ENCODE measurements at regions not wholly inside any gene's neighbourhood (a gene's known extent, or its start where the extent isn't known, plus 50 kb on each side); places are given as distances from the start of the nearest gene placed in this dataset.

DNA sequence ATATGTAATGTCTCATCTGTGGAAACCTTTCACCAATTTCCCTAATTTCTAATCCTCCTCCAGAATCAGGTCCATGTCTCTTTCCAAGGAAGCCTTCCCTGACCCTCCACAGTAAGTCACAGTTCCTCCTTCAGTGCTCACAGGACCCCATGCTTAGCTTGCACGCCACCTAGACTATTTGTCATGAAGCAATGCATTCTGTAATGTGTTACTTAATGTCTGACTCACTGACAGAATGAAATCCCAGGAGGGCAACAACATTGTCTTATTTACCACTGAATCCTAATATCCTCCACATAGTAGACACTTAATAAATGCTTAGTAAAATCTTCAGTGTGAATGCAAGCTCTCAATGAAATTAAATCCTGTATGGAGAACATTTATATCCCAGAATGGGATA lies 245.9 kb upstream of the PLD5 start:
- TF ChIP-seq, protein P1, sequence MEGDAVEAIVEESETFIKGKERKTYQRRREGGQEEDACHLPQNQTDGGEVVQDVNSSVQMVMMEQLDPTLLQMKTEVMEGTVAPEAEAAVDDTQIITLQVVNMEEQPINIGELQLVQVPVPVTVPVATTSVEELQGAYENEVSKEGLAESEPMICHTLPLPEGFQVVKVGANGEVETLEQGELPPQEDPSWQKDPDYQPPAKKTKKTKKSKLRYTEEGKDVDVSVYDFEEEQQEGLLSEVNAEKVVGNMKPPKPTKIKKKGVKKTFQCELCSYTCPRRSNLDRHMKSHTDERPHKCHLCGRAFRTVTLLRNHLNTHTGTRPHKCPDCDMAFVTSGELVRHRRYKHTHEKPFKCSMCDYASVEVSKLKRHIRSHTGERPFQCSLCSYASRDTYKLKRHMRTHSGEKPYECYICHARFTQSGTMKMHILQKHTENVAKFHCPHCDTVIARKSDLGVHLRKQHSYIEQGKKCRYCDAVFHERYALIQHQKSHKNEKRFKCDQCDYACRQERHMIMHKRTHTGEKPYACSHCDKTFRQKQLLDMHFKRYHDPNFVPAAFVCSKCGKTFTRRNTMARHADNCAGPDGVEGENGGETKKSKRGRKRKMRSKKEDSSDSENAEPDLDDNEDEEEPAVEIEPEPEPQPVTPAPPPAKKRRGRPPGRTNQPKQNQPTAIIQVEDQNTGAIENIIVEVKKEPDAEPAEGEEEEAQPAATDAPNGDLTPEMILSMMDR (IDR thresholded peaks at IDR 0.05): no peak
- no peak for TF ChIP-seq POLR2A (IDR thresholded peaks at IDR 0.05)

Data from Peyer's patch (tissue), 4 donors.